Smooth muscle cell (in vitro differentiated cells): ENCODE measurements at regions not wholly inside any gene's neighbourhood (a gene's known extent, or its start where the extent isn't known, plus 50 kb on each side); places are given as distances from the start of the nearest gene placed in this dataset.

ENCODE experiments used
- DNase-seq: peaks from one replicate; lab custom pipeline; 2025; ENCODE audit not compliant: unreplicated experiment; lab: John Stamatoyannopoulos, UW
- H2AFZ ChIP-seq: fragments of 200-600 bp; sonication (generic); 2 replicates; pipeline ENCODE4 v1.6.0; 2016; ENCODE audit warnings: antibody characterized with exemption, low read depth, mild to moderate bottlenecking
- H3F3A ChIP-seq: fragments of 200-600 bp; sonication (generic); 2 replicates; pipeline ENCODE4 v1.6.0; 2017; ENCODE audit warnings: antibody characterized with exemption, low read depth
- H3K27ac ChIP-seq: fragments of 200-600 bp; sonication (generic); 2 replicates; pipeline ENCODE4 v1.5.1; 2016; ENCODE audit warnings: low read depth, mild to moderate bottlenecking
- H3K27me3 ChIP-seq: fragments of 200-600 bp; sonication (generic); 2 replicates; pipeline ENCODE4 v1.6.1; 2016; ENCODE audit warnings: low read depth, mild to moderate bottlenecking
- H3K36me3 ChIP-seq: fragments of 200-600 bp; sonication (generic); 2 replicates; pipeline ENCODE4 v1.5.1; 2016; ENCODE audit warnings: low read depth
- H3K4me1 ChIP-seq: fragments of 200-600 bp; sonication (generic); 2 replicates; pipeline ENCODE4 v1.5.1; 2016; ENCODE audit warnings: low read depth
- H3K4me2 ChIP-seq: fragments of 200-600 bp; sonication (generic); 2 replicates; pipeline ENCODE4 v1.6.0; 2016; ENCODE audit warnings: mild to moderate bottlenecking
- H3K4me3 ChIP-seq: fragments of 200-600 bp; sonication (generic); 2 replicates; pipeline ENCODE4 v1.5.1; 2016; ENCODE audit warnings: mild to moderate bottlenecking
- H3K79me2 ChIP-seq: fragments of 200-600 bp; sonication (generic); 2 replicates; pipeline ENCODE4 v1.6.0; 2016; ENCODE audit warnings: low read depth, mild to moderate bottlenecking
- H3K9ac ChIP-seq: fragments of 200-600 bp; sonication (generic); 2 replicates; pipeline ENCODE4 v1.6.0; 2016; ENCODE audit warnings: low read depth
- H3K9me3 ChIP-seq: fragments of 200-600 bp; sonication (generic); replicated peaks from 2 replicates; pipeline ENCODE4 v1.5.1; 2016; ENCODE audit warnings: low read depth
- H4K20me1 ChIP-seq: fragments of 200-600 bp; sonication (generic); 2 replicates; pipeline ENCODE4 v1.6.0; 2016; ENCODE audit warnings: low read depth
- CTCF ChIP-seq: fragments of 200-600 bp; sonication (generic); IDR thresholded peaks from 2 replicates; pipeline ENCODE4 v1.5.1; 2017; ENCODE audit warnings: borderline replicate concordance, mild to moderate bottlenecking, antibody characterized with exemption; ENCODE audit not compliant: insufficient read depth, poor library complexity, severe bottlenecking
- WGBS: methylation state at CpG from one replicate; pipeline ENCODE4 v1.1.7; 2016; ENCODE audit warnings: low lambda C conversion rate; 5-methylcytosine and 5-hydroxymethylcytosine counted together

GRCh38 chr6:169862892-169863525 is 111.6 kb downstream of the ERMARD start:
- Histone ChIP-seq H3K4me3 (no peak overlapping the region), H3K27me3 (peaks cover 9% of the 10 kb centered on the region), H3K4me1 (no peaks in the 10 kb centered on the region), H4K20me1 (no peaks in the 10 kb centered on the region), H2AFZ (no peak overlapping the region), H3K9ac (no peak overlapping the region), H3K79me2 (no peaks in the 10 kb centered on the region), H3K4me2 (no peak overlapping the region), H3K36me3 (no peaks in the 10 kb centered on the region), H3K9me3 (no peaks in the 10 kb centered on the region), H3K27ac (no peak overlapping the region), H3F3A (no peaks in the 10 kb centered on the region)
- TF ChIP-seq CTCF: no peak
- no peak for DNase-seq
- WGBS: 97% methylated on average over 20 of the region's 20 CpGs

- no peak for TF ChIP-seq CTCF
- H3K27me3 ChIP-seq: peaks cover 9% of the 10 kb centered on the region
- no peaks in the 10 kb centered on the region for H3K36me3 ChIP-seq
- H2AFZ ChIP-seq: no peak overlapping the region
- no peak overlapping the region for H3K4me3 ChIP-seq
- no peak overlapping the region for H3K9ac ChIP-seq
- H3K27ac ChIP-seq: no peak overlapping the region
- no peak overlapping the region for H3K4me2 ChIP-seq
- no peak for DNase-seq
- WGBS: 79% methylated on average over 17 of the region's 17 CpGs
- H3K9me3 ChIP-seq: no peaks in the 10 kb centered on the region
- no peaks in the 10 kb centered on the region for H4K20me1 ChIP-seq
- no peaks in the 10 kb centered on the region for H3K4me1 ChIP-seq
- no peaks in the 10 kb centered on the region for H3K79me2 ChIP-seq
- H3F3A ChIP-seq: no peaks in the 10 kb centered on the region
Observed at GRCh38 chr6:169862043-169862891, 110.8 kb downstream of the ERMARD start.

GRCh38 chr6:169861431-169862042 is 110.1 kb downstream of the ERMARD start:
- H3F3A ChIP-seq: no peaks in the 10 kb centered on the region
- no peaks in the 10 kb centered on the region for H3K36me3 ChIP-seq
- no peaks in the 10 kb centered on the region for H3K9me3 ChIP-seq
- WGBS: 92% methylated on average over 17 of the region's 17 CpGs
- H3K9ac ChIP-seq: no peak overlapping the region
- no peak overlapping the region for H3K4me3 ChIP-seq
- H3K4me1 ChIP-seq: no peaks in the 10 kb centered on the region
- H3K27ac ChIP-seq: no peak overlapping the region
- H4K20me1 ChIP-seq: no peaks in the 10 kb centered on the region
- no peak overlapping the region for H2AFZ ChIP-seq
- H3K79me2 ChIP-seq: no peaks in the 10 kb centered on the region
- no peak for TF ChIP-seq CTCF
- peaks cover 7% of the 10 kb centered on the region for H3K27me3 ChIP-seq
- H3K4me2 ChIP-seq: no peak overlapping the region
- DNase-seq: no peak
